Hepatocyte (in vitro differentiated cells): ENCODE measurements at regions not wholly inside any gene's neighbourhood (a gene's known extent, or its start where the extent isn't known, plus 50 kb on each side); places are given as distances from the start of the nearest gene placed in this dataset.

Experiments
- DNase-seq: peaks from one replicate; pipeline ENCODE4 v3.0.0-alpha.2; 2016; ENCODE audit warnings: low spot score
- H2AFZ ChIP-seq: fragments of 200-600 bp; sonication (generic); 2 replicates; pipeline ENCODE4 v1.6.0; 2016; ENCODE audit warnings: antibody characterized with exemption, mild to moderate bottlenecking
- H3K27ac ChIP-seq: fragments of 200-600 bp; sonication (generic); 2 replicates; pipeline ENCODE4 v1.5.1; 2016; ENCODE audit warnings: mild to moderate bottlenecking
- H3K27me3 ChIP-seq: fragments of 200-600 bp; sonication (generic); 2 replicates; pipeline ENCODE4 v1.6.1; 2016
- H3K36me3 ChIP-seq: fragments of 200-600 bp; sonication (generic); replicated peaks from 2 replicates; pipeline ENCODE4 v1.5.1; 2016; ENCODE audit warnings: low read depth; ENCODE audit not compliant: insufficient read depth
- H3K4me1 ChIP-seq: fragments of 200-600 bp; sonication (generic); 2 replicates; pipeline ENCODE4 v1.5.1; 2016; ENCODE audit warnings: mild to moderate bottlenecking, moderate library complexity; ENCODE audit not compliant: insufficient read depth
- H3K4me2 ChIP-seq: fragments of 200-600 bp; sonication (generic); 2 replicates; pipeline ENCODE4 v1.6.0; 2016
- H3K4me3 ChIP-seq: fragments of 200-600 bp; sonication (generic); 2 replicates; pipeline ENCODE4 v1.5.1; 2016; ENCODE audit warnings: mild to moderate bottlenecking
- H3K79me2 ChIP-seq: fragments of 200-600 bp; sonication (generic); 2 replicates; pipeline ENCODE4 v1.6.0; 2017; ENCODE audit warnings: mild to moderate bottlenecking
- H3K9me2 ChIP-seq: fragments of 200-600 bp; sonication (generic); replicated peaks from 2 replicates; pipeline ENCODE4 v1.6.0; 2017; ENCODE audit warnings: mild to moderate bottlenecking; ENCODE audit not compliant: insufficient read depth
- H3K9me3 ChIP-seq: fragments of 200-600 bp; sonication (generic); 2 replicates; pipeline ENCODE4 v1.5.1; 2016; ENCODE audit warnings: low read depth, mild to moderate bottlenecking
- H4K20me1 ChIP-seq: fragments of 200-600 bp; sonication (generic); 2 replicates; pipeline ENCODE4 v1.6.0; 2016; ENCODE audit warnings: mild to moderate bottlenecking; ENCODE audit not compliant: insufficient read depth, poor library complexity, severe bottlenecking
- CTCF ChIP-seq: fragments of 200-600 bp; sonication (generic); IDR thresholded peaks from 2 replicates; pipeline ENCODE4 v1.5.1; 2016; ENCODE audit warnings: antibody characterized with exemption, mild to moderate bottlenecking; ENCODE audit not compliant: poor library complexity
- EZH2 ChIP-seq: fragments of 200-600 bp; sonication (generic); IDR thresholded peaks from 2 replicates; pipeline ENCODE4 v1.6.1; 2016; ENCODE audit warnings: antibody characterized with exemption, mild to moderate bottlenecking, borderline replicate concordance
- EZH2phosphoT487 ChIP-seq: fragments of 200-600 bp; sonication (generic); IDR thresholded peaks from one replicate; pipeline ENCODE4 v1.6.1; 2018; ENCODE audit warnings: antibody characterized with exemption, mild to moderate bottlenecking, low read depth, moderate library complexity; ENCODE audit not compliant: unreplicated experiment, severe bottlenecking
- WGBS: methylation state at CpG from one replicate; pipeline ENCODE4 v1.1.6; 2016; ENCODE audit warnings: low lambda C conversion rate; ENCODE audit errors: missing lambda C conversion rate; 5-methylcytosine and 5-hydroxymethylcytosine counted together

DNA sequence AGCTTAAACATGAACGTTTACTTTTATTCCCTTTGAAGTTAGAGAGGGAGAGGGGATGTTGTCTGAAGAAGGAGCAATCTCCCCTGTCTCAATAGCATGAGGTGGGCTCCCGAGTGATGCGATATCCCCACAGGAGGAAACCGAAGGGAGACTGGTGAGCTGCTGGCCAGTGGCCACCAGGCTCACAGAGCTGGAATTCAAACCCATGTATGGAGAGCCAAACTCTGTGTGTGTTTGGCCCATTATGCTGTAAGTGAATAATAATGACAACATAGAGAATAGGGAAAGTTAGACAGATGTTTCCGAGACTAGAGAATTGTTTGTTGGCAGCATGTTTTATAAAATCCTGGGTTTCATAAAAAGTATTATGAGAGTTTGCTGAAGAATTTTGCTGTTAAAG lies 66.1 kb upstream of the CLNK start:
- H4K20me1 ChIP-seq, result no peaks in the 10 kb centered on the region
- H3K36me3 ChIP-seq, result no peaks in the 10 kb centered on the region
- TF ChIP-seq EZH2 (no peak), EZH2phosphoT487 (no peak), CTCF (no peak)
- no peak overlapping the region for H3K4me3 ChIP-seq
- H3K4me2 ChIP-seq, result no peak overlapping the region
- H2AFZ ChIP-seq, result no peak overlapping the region
- H3K27me3 ChIP-seq, result no peaks in the 10 kb centered on the region
- no peaks in the 10 kb centered on the region for H3K9me2 ChIP-seq
- no peaks in the 10 kb centered on the region for H3K79me2 ChIP-seq
- WGBS, result 71% methylated on average over 5 of the region's 5 CpGs
- DNase-seq, result no peak
- H3K9me3 ChIP-seq, result no peaks in the 10 kb centered on the region
- no peak overlapping the region for H3K27ac ChIP-seq
- no peaks in the 10 kb centered on the region for H3K4me1 ChIP-seq

DNA sequence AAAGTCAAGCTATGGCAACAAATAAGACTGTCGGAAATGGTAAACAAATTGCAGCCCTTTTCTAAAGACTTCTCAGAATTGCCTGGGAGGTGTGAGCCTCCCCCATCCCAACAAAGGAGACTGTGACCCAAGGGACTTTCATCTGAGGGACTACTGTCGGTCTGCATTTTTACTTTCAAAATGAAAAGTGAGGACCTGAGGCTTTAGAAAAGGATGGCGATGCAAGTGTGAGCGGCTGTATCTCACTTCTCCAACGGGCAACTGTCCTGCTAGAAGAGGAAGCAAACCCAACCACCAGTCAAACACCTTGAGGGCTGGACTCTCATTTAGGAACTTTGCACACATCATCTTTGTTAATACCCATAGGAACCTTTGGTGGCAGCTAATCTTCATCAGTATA lies 62.6 kb upstream of the CLNK start:
- Histone ChIP-seq H3K27me3 (no peaks in the 10 kb centered on the region), H3K27ac (no peak overlapping the region), H4K20me1 (no peaks in the 10 kb centered on the region), H3K4me3 (no peak overlapping the region), H3K36me3 (no peaks in the 10 kb centered on the region), H3K9me2 (no peaks in the 10 kb centered on the region), H3K9me3 (no peaks in the 10 kb centered on the region), H2AFZ (no peak overlapping the region), H3K4me2 (no peak overlapping the region), H3K79me2 (no peaks in the 10 kb centered on the region), H3K4me1 (no peaks in the 10 kb centered on the region)
- WGBS, result 85% methylated on average over 5 of the region's 5 CpGs
- no peak for TF ChIP-seq CTCF
- no peak for TF ChIP-seq EZH2
- no peak for TF ChIP-seq EZH2phosphoT487
- no peak for DNase-seq

DNA sequence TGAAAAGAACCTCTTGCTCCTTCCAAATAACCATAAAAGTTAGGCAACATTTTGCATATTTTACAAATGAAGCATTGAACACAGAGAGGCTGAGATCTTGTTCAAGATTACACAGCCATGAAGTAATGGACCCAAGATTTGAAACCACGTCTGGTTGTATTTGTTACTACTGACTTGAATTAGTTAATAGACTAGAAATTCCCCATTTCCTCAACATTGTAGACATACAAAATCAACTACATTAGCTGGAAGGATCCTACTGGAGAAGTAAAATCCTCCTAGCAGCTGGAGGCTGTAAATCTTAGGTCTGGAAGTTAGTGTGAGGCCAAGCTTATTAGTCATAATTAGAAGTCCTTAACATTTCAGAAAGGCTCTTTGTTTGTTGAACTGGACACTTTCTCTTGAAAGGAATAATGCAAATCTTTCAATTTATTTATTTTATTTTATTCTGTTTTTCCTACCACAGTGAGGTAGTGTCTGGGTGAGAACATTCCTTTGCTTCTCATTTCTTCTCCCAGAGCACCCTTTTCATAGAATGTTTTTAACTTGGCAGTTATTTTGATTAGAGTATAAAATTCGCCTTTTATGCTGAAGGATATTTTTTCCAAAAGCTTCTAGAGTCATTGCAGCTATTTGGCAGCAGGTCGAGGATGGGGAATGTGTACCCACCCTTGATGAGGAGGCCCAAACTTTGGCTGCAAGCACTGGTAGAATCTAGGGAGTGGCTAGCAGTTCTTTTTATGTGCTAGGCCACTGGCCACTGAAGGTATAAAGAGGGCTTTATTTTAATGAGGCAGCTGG lies 62.0 kb upstream of the CLNK start:
- H4K20me1 ChIP-seq, result no peaks in the 10 kb centered on the region
- H3K79me2 ChIP-seq, result no peaks in the 10 kb centered on the region
- no peak for DNase-seq
- no peak for TF ChIP-seq EZH2phosphoT487
- no peak overlapping the region for H2AFZ ChIP-seq
- H3K36me3 ChIP-seq, result no peaks in the 10 kb centered on the region
- no peak overlapping the region for H3K4me2 ChIP-seq
- H3K27me3 ChIP-seq, result no peaks in the 10 kb centered on the region
- no peak overlapping the region for H3K4me3 ChIP-seq
- H3K9me2 ChIP-seq, result no peaks in the 10 kb centered on the region
- no peaks in the 10 kb centered on the region for H3K9me3 ChIP-seq
- no peaks in the 10 kb centered on the region for H3K4me1 ChIP-seq
- H3K27ac ChIP-seq, result no peak overlapping the region
- 77% methylated on average over 3 of the region's 3 CpGs for WGBS

- DNase-seq, result no peak
- Histone ChIP-seq H4K20me1 (no peaks in the 10 kb centered on the region), H3K79me2 (no peaks in the 10 kb centered on the region), H3K4me3 (no peak overlapping the region), H3K9me3 (no peaks in the 10 kb centered on the region), H3K36me3 (no peaks in the 10 kb centered on the region), H3K4me2 (no peak overlapping the region), H3K27ac (no peak overlapping the region), H3K9me2 (no peaks in the 10 kb centered on the region), H2AFZ (no peak overlapping the region), H3K27me3 (no peaks in the 10 kb centered on the region), H3K4me1 (no peaks in the 10 kb centered on the region)
- WGBS, result 95% methylated on average over 3 of the region's 3 CpGs
- TF ChIP-seq CTCF (no peak), EZH2 (no peak)
Observed at GRCh38 chr4:10743357-10743756, 58.8 kb upstream of the CLNK start.
